GM19023 (cell line): ENCODE measurements at regions not wholly inside any gene's neighbourhood (a gene's known extent, or its start where the extent isn't known, plus 50 kb on each side); places are given as distances from the start of the nearest gene placed in this dataset.
"Not testable (repeated sequence)": the region's sequence is repeated elsewhere in the genome, so short reads cannot be mapped to it uniquely, and the experiment has no call there.

Experiments
- ATAC-seq: cut with Tn5 transposase; IDR thresholded peaks from one replicate; pipeline ENCODE4 v1.9.1; 2021; ENCODE audit warnings: mild to moderate bottlenecking, moderate library complexity; ENCODE audit not compliant: unreplicated experiment

DNA sequence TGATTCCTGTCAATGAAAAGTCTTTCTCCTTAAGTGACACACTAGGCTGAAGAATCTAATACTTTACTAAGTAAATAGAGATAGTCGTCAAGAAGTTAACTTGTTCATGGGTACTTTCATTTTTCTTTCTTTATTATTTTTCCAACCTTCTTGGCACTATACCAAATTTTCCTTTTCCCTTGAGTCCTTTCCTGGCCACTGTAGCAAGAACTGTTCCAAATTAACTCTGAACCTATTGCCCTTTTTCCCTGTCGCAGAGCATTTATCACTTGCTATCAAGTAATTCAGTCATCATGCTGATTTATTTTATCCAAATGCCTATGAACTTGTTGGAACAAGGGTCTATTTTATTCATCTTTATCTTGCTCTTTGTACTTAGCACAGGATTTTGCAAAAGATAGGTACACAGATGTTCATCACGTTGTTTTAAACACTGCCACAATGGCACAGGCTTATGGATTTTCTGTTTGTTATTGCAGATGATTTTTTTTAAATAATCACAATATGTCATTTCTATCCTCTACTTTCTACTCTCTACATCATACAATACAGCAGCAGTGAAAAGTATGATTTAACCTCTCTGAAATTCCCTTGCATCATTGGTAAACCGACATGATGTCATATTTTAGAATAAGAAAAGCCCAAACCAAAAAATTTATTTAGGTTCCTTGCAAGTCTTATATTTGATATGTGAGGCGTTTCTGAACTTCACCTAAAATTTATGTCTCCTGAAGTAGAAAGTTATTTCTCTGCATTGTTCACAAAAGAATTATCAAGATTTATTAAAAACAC, 2352.3 kb downstream of the PCDH7 start:
- ATAC-seq, result no peak

DNA sequence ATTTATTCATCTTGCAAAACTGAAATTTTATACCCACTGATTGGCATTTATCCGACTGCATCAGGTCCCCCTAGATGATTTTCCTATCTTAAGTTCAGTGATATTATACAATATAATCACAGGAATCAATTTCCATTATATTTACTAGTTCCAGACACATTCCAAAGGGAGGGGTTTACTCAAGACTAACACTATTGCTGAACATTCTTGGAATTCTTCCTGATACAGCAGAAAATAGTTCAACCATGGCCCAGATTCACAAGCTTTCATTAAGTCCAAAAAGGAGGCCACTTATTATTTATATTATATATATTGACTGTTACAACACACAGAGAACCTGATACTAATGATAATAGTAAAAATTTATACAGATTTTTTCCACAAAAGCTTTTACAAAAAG, 2353.6 kb downstream of the PCDH7 start:
- no peak for ATAC-seq

- no peak for ATAC-seq
Observed at GRCh38 chr4:33078145-33078544, 2358.0 kb downstream of the PCDH7 start.

GRCh38 chr4:33080275-33080674, 2360.1 kb downstream of the PCDH7 start:
- ATAC-seq, result no peak

- no peak for ATAC-seq
Observed at GRCh38 chr4:33085709-33086108, 2365.5 kb downstream of the PCDH7 start.

DNA sequence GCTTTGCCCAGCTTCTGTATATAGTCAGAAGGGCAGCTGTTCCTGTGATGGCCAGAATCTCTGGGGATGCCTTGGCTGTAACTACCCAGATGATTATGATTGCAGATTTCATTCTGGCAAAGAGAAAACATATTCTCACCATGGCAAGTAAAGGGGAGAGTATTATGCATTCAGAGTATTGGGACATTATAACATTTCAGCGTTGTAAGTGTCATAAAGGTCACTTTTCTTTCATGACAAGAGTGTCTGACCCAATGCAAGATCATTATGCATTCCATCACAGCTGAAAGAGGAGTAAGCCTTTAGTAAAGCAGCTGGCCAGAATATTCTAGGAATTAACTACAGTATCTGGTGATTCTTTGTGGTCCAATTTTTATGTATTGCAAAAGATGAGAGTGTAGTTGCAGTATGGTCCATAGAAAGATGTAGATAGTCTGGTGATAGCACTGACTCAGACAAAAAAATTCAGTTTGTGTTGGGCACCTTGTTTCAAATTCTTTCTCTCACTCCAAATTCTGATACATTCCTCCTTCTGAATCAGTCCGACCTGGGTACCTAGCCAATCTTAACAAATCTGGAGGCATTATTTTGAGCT, 2366.3 kb downstream of the PCDH7 start:
- ATAC-seq, result no peak

GRCh38 chr4:33088713-33089112, 2368.5 kb downstream of the PCDH7 start:
- no peak for ATAC-seq

- ATAC-seq, result no peak
Observed at GRCh38 chr4:33090910-33091309, 2370.7 kb downstream of the PCDH7 start.

GRCh38 chr4:33091961-33092360, 2371.8 kb downstream of the PCDH7 start:
- ATAC-seq, result no peak

DNA sequence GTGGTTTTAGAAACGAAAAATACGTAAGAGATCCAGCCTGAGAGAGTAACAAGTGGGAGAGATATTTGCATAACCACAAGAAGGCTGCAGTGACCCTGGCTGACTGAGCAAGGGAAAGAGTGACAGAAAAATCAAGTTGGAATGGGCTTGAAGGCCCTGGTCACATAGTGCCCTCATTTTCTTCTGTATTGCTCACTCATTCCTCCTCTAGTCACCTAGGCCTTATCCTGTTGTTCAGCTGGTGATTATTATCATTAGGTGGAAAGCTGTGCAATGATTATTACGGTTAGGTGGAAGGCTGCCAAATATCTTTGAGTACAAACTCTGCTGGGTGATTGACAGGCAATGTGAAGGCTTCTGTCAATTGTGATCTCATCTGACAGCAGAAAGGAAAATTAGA, 2384.1 kb downstream of the PCDH7 start:
- peak; percentile 52 for ATAC-seq

DNA sequence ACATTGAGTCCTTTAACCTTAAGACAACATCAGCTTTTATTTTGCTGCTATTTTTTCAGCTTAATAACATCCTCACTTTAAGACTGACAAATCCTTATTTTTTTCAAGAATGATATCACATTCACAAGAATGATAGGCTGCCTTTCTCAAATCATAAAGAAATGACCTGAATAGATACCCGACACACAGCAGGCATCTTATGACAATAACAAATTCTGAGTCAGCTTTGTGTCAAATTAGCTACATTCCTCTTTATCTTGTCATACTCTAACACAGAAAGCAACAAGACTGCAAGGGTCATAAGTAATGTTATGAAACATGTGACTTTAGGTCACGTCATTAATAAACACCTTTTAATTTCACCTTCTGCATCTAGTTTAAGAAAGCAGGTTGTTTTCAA, 2387.6 kb downstream of the PCDH7 start:
- no peak for ATAC-seq

DNA sequence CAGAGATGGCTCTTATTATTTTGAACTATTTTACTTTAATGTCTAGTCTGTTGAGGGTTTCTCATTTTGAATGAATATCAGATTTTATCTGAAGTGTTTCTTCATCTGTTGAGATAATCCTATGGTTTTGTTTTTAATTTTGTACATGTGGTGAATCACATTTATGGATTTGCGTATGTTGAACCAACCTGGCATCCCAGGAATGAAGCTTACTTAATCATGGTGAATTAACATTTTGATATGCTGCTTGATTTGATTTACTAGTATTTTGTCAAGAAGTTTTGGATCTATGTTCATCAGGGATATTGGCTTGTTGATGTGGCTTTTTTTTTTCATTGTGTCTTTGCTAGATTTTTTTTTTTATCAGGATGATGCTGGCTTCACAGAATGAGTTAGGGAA, 2390.9 kb downstream of the PCDH7 start:
- ATAC-seq, result no peak

- no peak for ATAC-seq
Observed at GRCh38 chr4:33116871-33117270, 2396.7 kb downstream of the PCDH7 start.

- ATAC-seq, result no peak
Observed at GRCh38 chr4:33126002-33126401, 2405.8 kb downstream of the PCDH7 start.

GRCh38 chr4:33130662-33131061, 2410.5 kb downstream of the PCDH7 start:
- ATAC-seq, result not testable (repeated sequence)

GRCh38 chr4:33133723-33134122, 2413.6 kb downstream of the PCDH7 start:
- no peak for ATAC-seq

GRCh38 chr4:33134366-33134765, 2414.2 kb downstream of the PCDH7 start:
- ATAC-seq, result no peak

DNA sequence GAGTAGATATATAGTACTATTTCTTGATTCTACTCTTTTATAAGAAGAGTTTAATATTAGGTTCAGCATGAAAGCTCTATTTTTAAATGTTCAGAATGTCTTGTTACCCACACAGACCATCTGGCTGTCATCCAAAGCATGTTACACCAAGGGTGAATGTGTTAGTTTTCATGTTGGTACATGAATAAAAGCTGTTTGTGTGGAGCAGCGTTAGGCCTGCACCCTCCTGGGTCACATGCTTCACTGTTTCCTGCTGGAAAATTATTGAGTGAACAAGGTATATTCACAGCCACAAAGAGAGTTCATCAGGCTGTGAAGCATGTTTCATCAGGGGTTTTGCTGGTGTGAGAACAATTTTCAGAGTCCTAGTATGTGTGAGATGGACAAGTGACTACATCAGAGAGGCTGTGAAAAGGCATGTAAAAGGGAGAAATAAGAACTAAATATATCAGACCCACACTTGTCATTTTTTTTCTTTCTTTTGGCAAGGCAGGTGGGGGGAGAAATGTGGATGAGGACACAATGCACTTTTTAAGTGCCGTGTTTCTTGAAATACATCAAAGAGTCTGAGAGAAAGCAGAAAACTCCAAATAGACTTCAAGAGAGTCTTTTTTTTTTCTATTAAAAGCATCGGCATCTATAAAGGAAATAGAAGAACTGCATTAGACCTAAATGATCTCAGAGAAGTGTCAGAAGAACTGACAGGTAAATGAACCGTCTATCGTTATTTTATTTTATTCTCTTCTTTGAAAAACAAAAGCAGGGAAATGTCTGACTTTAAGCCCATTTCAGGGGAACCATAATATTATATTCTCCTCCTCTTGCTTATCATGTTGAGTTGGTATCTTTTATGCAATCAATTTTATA, 2429.7 kb downstream of the PCDH7 start:
- ATAC-seq, result no peak

GRCh38 chr4:33150525-33150910, 2430.3 kb downstream of the PCDH7 start:
- no peak for ATAC-seq

DNA sequence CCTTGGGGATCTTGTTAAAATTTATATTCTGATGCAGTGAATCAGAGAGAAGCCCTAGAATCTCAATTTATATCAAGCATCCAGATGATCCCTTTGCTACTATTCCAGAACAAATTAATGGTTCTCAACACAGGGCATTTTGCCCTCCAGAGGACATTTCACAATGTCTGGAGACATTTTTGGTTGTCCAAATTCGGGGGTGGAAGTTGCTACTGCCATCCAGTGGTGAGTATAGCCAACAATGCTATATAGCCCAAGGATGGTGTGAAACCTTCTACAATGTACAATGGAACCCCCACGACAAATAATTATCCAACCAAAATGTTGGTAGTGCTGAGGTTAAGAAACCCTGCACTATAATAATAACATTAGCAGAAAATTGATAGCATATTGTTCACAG, 2440.0 kb downstream of the PCDH7 start:
- ATAC-seq, result no peak

- ATAC-seq, result no peak
Observed at GRCh38 chr4:33161202-33161601, 2441.0 kb downstream of the PCDH7 start.

- ATAC-seq, result no peak
Observed at GRCh38 chr4:33162122-33162521, 2442.0 kb downstream of the PCDH7 start.
